ENCODE measurements at regions not wholly inside any gene's neighbourhood (a gene's known extent, or its start where the extent isn't known, plus 50 kb on each side); places are given as distances from the start of the nearest gene placed in this dataset.

GRCh38 chr7:18243731-18244130, 216.1 kb upstream of the PRPS1L1 start:
- TF ChIP-seq CEBPB (IDR thresholded peaks at IDR 0.05) = no peak
- no peak for TF ChIP-seq EGR1 (IDR thresholded peaks at IDR 0.05)
- no peak for TF ChIP-seq FOXM1 (IDR thresholded peaks at IDR 0.05; ENCODE audit: borderline replicate concordance, low read depth)
- TF ChIP-seq TAF1 (IDR thresholded peaks at IDR 0.05; ENCODE audit: low read depth) = no peak
- no peak for TF ChIP-seq CREB1 (IDR thresholded peaks at IDR 0.05; ENCODE audit: low read depth)
- no peak for TF ChIP-seq REST (IDR thresholded peaks at IDR 0.05; ENCODE audit: low read depth)
- TF ChIP-seq TEAD4 (IDR thresholded peaks at IDR 0.05) = no peak

All from Ishikawa (cell line).